ENCODE measurements at regions not wholly inside any gene's neighbourhood (a gene's known extent, or its start where the extent isn't known, plus 50 kb on each side); places are given as distances from the start of the nearest gene placed in this dataset.

- no peaks in the 10 kb centered on the region for H3K4me1 ChIP-seq (ENCODE audit: insufficient read depth, low read length)
- H2AFZ ChIP-seq (ENCODE audit: low read length): no peak overlapping the region
- no peaks in the 10 kb centered on the region for H3K27me3 ChIP-seq (ENCODE audit: insufficient read depth, low read length)
- H3K79me1 ChIP-seq (ENCODE audit: insufficient read depth, low read depth, low read length, poor library complexity, severe bottlenecking): no peaks in the 10 kb centered on the region
- H2BK12ac ChIP-seq (ENCODE audit: insufficient read length, low read depth, low read length): no peak overlapping the region
- no peaks in the 10 kb centered on the region for H3K9me3 ChIP-seq (ENCODE audit: control insufficient read depth, low read depth, low read length)
- no peak overlapping the region for H2BK120ac ChIP-seq (ENCODE audit: low read depth, low read length, poor library complexity, severe bottlenecking)
- no peak overlapping the region for H2AK5ac ChIP-seq (ENCODE audit: insufficient read length, low read length)
- H3K4me3 Mint-ChIP-seq: no peak overlapping the region
- no peaks in the 10 kb centered on the region for H3K36me3 Mint-ChIP-seq (ENCODE audit: insufficient read depth in 1 of 3, low read depth in 3 of 3)
- H2BK15ac ChIP-seq (ENCODE audit: low read depth, low read length): no peak overlapping the region
- no peaks in the 10 kb centered on the region; the same call in 1 of the 2 replicates for H3K27me3 Mint-ChIP-seq (ENCODE audit: low read depth)
- H3K18ac ChIP-seq (ENCODE audit: insufficient read length, low read depth, low read length): no peak overlapping the region
- no peaks in the 10 kb centered on the region for H3K9me3 Mint-ChIP-seq
- H3K4me1 Mint-ChIP-seq: peaks cover 0 to 4% of the 10 kb centered on the region in 2 experiments; a peak in 1 of 4 replicates
- H4K20me1 ChIP-seq (ENCODE audit: control insufficient read depth, insufficient read depth, insufficient read length): no peaks in the 10 kb centered on the region
- no peak overlapping the region for H3K23ac ChIP-seq (ENCODE audit: insufficient read length, low read depth, low read length)
- no peak for TF ChIP-seq CTCF (conservative IDR thresholded peaks at IDR 0.05)
- H4K8ac ChIP-seq (replicated peaks; ENCODE audit: insufficient read length, low read depth, low read length): no peak overlapping the region
- no peak overlapping the region for H3K56ac ChIP-seq (ENCODE audit: insufficient read length, low read depth, low read length)
- H3K14ac ChIP-seq (ENCODE audit: insufficient read depth, low read length): no peak overlapping the region
- no peak overlapping the region for H3T11ph ChIP-seq (ENCODE audit: low read length)
- H4K91ac ChIP-seq (ENCODE audit: insufficient read length, low read depth, low read length): no peak overlapping the region
- H3K4me2 ChIP-seq (ENCODE audit: insufficient read depth, insufficient read length, low read length): no peak overlapping the region
- no peaks in the 10 kb centered on the region for H3K79me2 ChIP-seq (ENCODE audit: insufficient read depth, low read length)
- H4K5ac ChIP-seq (ENCODE audit: insufficient read length, low read depth, low read length): no peak overlapping the region
- no peak overlapping the region for H2BK5ac ChIP-seq (ENCODE audit: insufficient read length, low read length)
- no peak overlapping the region for H3K27ac Mint-ChIP-seq
- no CpG with 5 or more reads among the region's 9 CpGs for WGBS (ENCODE audit: extremely low coverage, insufficient read length, low lambda C conversion rate)
- no peak for DNase-seq
- H2BK20ac ChIP-seq (ENCODE audit: low read depth, low read length, poor library complexity, severe bottlenecking): no peak overlapping the region
- no peaks in the 10 kb centered on the region for H3K23me2 ChIP-seq (ENCODE audit: insufficient read length, low read depth, low read length, poor library complexity, severe bottlenecking)
- H3K27ac ChIP-seq (ENCODE audit: insufficient read length, low read depth, low read length): no peak overlapping the region
- H3K9ac ChIP-seq (ENCODE audit: extremely low read depth, insufficient read length, low read length): no peak overlapping the region
- no peak overlapping the region for H3K4ac ChIP-seq (ENCODE audit: low read depth, low read length)
Observed at GRCh38 chr9:115649991-115650472, 503.6 kb upstream of the PAPPA start.
